ENCODE measurements at regions not wholly inside any gene's neighbourhood (a gene's known extent, or its start where the extent isn't known, plus 50 kb on each side); places are given as distances from the start of the nearest gene placed in this dataset.

DNA sequence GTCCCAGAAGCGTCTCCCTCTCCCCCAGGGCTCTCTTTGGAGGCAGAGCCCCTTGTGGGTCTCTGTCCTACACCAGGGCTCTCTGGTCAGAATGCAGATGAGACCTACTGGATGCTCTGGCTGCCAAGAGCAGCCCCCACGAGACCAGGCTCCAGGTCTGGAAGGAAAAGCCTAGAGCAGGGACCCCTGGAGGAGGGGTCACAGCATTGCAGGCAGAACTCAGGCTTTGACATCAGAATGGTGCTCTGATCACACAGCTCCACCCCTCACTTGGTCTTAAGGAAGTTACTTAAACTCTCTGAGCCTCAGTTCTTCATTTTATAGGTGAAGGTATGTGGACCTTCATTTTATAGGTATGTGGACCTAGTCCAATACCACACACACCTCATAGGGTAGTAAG lies 83.1 kb downstream of the ARL6IP4 start:
- no peak overlapping the region for H3K4me3 Mint-ChIP-seq
- Histone ChIP-seq H3K9ac (ENCODE audit: insufficient read depth, low read length, poor library complexity, severe bottlenecking) (no peak overlapping the region), H3K4me3 (replicated peaks in 1 of 3; ENCODE audit: low read depth in 2 of 3, low read length in 3 of 3) (no peak overlapping the region), H2AFZ (ENCODE audit: insufficient read depth, low read depth, low read length, poor library complexity, severe bottlenecking) (peak overlapping the region; percentile 9), H3K27me3 (ENCODE audit: control insufficient read depth in 2 of 2, insufficient read depth in 2 of 2, low read length in 2 of 2) (no peaks in the 10 kb centered on the region), H3K79me2 (ENCODE audit: insufficient read depth, low read length) (no peaks in the 10 kb centered on the region), H4K20me1 (ENCODE audit: insufficient read depth, low read length) (no peaks in the 10 kb centered on the region), H3K4me2 (replicated peaks; ENCODE audit: extremely low read depth, low read length, poor library complexity, severe bottlenecking) (peak overlapping the region; percentile 24), H3K27ac (ENCODE audit: low read depth in 1 of 2, low read length in 2 of 2) (peak overlapping the region; percentile 50 to 62), H3K36me3 (replicated peaks in 1 of 2; ENCODE audit: control insufficient read depth in 1 of 2, insufficient read depth in 2 of 2, low read length in 2 of 2) (no peaks in the 10 kb centered on the region), H3K4me1 (ENCODE audit: control insufficient read depth in 1 of 2, insufficient read depth in 2 of 2, low read length in 2 of 2) (peaks cover 44 to 50% of the 10 kb centered on the region in 2 donors), H3K9me3 (replicated peaks in 1 of 2; ENCODE audit: control insufficient read depth in 1 of 2, insufficient read depth in 1 of 2, low read length in 2 of 2) (no peaks in the 10 kb centered on the region)
- peak in 2 of 3 donors; percentile 23 to 29 for DNase-seq
- TF ChIP-seq CTCF (IDR thresholded peaks at IDR 0.05), result peak; percentile 70
- peaks cover 62% of the 10 kb centered on the region for H3K4me1 Mint-ChIP-seq
- H3K27me3 Mint-ChIP-seq (ENCODE audit: low read depth in 3 of 3), result peaks cover 0 to 2% (median 1%) of the 10 kb centered on the region in 3 donors
- H3K9me3 Mint-ChIP-seq, result peaks cover 0 to 2% (median 0%) of the 10 kb centered on the region in 7 donors
- intact Hi-C loops (cut with micrococcal nuclease), result loop anchor here in 1 of 2 donors (2.0 to 5.0 kb wide), 2 partner anchors 34 to 87 kb away; partner anchors contain the start of gene PITPNM2
- WGBS (ENCODE audit: insufficient coverage), result 67% methylated on average over 1 of the region's 2 CpGs
- H3K27ac Mint-ChIP-seq, result peak overlapping the region; percentile 62 to 81 (median 76)
- H3K36me3 Mint-ChIP-seq, result peaks cover 0 to 2% of the 10 kb centered on the region in 2 donors

- intact Hi-C loops (cut with micrococcal nuclease), result loop anchor here in 1 of 2 donors (2.0 to 5.0 kb wide), 2 partner anchors 34 to 88 kb away; partner anchors contain the start of gene PITPNM2
- Histone ChIP-seq H3K9me3 (replicated peaks in 1 of 2; ENCODE audit: control insufficient read depth in 1 of 2, insufficient read depth in 1 of 2, low read length in 2 of 2) (no peaks in the 10 kb centered on the region), H4K20me1 (ENCODE audit: insufficient read depth, low read length) (no peaks in the 10 kb centered on the region), H3K4me1 (ENCODE audit: control insufficient read depth in 1 of 2, insufficient read depth in 2 of 2, low read length in 2 of 2) (peaks cover 44 to 47% of the 10 kb centered on the region in 2 donors), H3K9ac (ENCODE audit: insufficient read depth, low read length, poor library complexity, severe bottlenecking) (no peak overlapping the region), H3K4me3 (replicated peaks in 1 of 3; ENCODE audit: low read depth in 2 of 3, low read length in 3 of 3) (no peak overlapping the region), H3K27me3 (ENCODE audit: control insufficient read depth in 2 of 2, insufficient read depth in 2 of 2, low read length in 2 of 2) (no peaks in the 10 kb centered on the region), H3K79me2 (ENCODE audit: insufficient read depth, low read length) (no peaks in the 10 kb centered on the region), H2AFZ (ENCODE audit: insufficient read depth, low read depth, low read length, poor library complexity, severe bottlenecking) (peak overlapping the region; percentile 9), H3K27ac (ENCODE audit: low read depth in 1 of 2, low read length in 2 of 2) (peak overlapping the region; percentile 50 to 62), H3K36me3 (replicated peaks in 1 of 2; ENCODE audit: control insufficient read depth in 1 of 2, insufficient read depth in 2 of 2, low read length in 2 of 2) (no peaks in the 10 kb centered on the region), H3K4me2 (replicated peaks; ENCODE audit: extremely low read depth, low read length, poor library complexity, severe bottlenecking) (peak overlapping the region; percentile 23)
- Mint-ChIP-seq H3K4me1 (peaks cover 61% of the 10 kb centered on the region), H3K27ac (peak overlapping the region; percentile 62 to 81 (median 76)), H3K27me3 (ENCODE audit: low read depth in 3 of 3) (peaks cover 0 to 2% (median 1%) of the 10 kb centered on the region in 3 donors), H3K4me3 (no peak overlapping the region), H3K36me3 (peaks cover 0 to 2% of the 10 kb centered on the region in 2 donors), H3K9me3 (peaks cover 0 to 2% (median 0%) of the 10 kb centered on the region in 7 donors)
- WGBS (ENCODE audit: insufficient coverage), result 27% methylated on average over 8 of the region's 9 CpGs
- peak; percentile 67 to 73 (median 71) for DNase-seq
- TF ChIP-seq CTCF (IDR thresholded peaks at IDR 0.05), result no peak
Observed at GRCh38 chr12:123062681-123063486, 82.4 kb downstream of the ARL6IP4 start.
